GM12878 (cell line): ENCODE measurements at regions not wholly inside any gene's neighbourhood (a gene's known extent, or its start where the extent isn't known, plus 50 kb on each side); places are given as distances from the start of the nearest gene placed in this dataset.

Experiments
- ATAC-seq: fragments of 200-7000 bp; cut with Tn5 transposase; 3 replicates; pipeline ENCODE4 v1.9.1; 2020; ENCODE audit warnings: mild to moderate bottlenecking, moderate library complexity
- BruUV-seq: library from RNA; stranded (reverse); fragments of 400-500 nt; replicated peaks from 2 replicates; lab custom pipeline; 2021; lab: Mats Ljungman, UMichigan
- CTCF ChIA-PET: fragments of 300-600 bp; sonication (Branson Sonifier 250); formaldehyde crosslinking; extraction: SDS; loops from one replicate; lab custom pipeline; 2021; ENCODE audit warnings: inconsistent platforms; lab: Yijun Ruan, JAX
- POLR2A ChIA-PET: fragments of 350-600 bp; formaldehyde crosslinking; extraction: SDS; loops from one replicate; lab custom pipeline; 2021; ENCODE audit warnings: inconsistent platforms; lab: Charles Lee
- RAD21 ChIA-PET: fragments of 300-600 bp; sonication (Branson Sonifier 250); formaldehyde crosslinking; loops from one replicate; lab custom pipeline; 2023; ENCODE audit warnings: antibody characterized with exemption; ENCODE audit not compliant: unreplicated experiment; lab: Charles Lee
- SMC1A ChIA-PET: fragments of 300-600 bp; sonication (Branson Sonifier 250); formaldehyde crosslinking; loops from one replicate; lab custom pipeline; 2023; ENCODE audit not compliant: unreplicated experiment, uncharacterized antibody; lab: Charles Lee
- DNase-seq: peaks from one replicate; pipeline ENCODE4 v3.0.0-alpha.2; 2011; ENCODE audit warnings: low read depth, low spot score
- FAIRE-seq: peaks from 3 replicates; lab custom pipeline; 2011; peaks lifted over from hg19 to GRCh38; lab: Jason Lieb, UNC
- H2AFZ ChIP-seq: 2 replicates; pipeline ENCODE4 v1.6.0; 2011; ENCODE audit warnings: low read depth, low read length, control low read depth; ENCODE audit not compliant: control insufficient read depth
- H3K27ac ChIP-seq: 2 replicates; pipeline ENCODE4 v1.5.1; 2011; ENCODE audit warnings: control low read depth; ENCODE audit not compliant: control insufficient read depth, insufficient read depth
- H3K27me3 ChIP-seq, 2 experiments: replicated peaks in 1 of 2; 2 replicates each; pipeline versions ENCODE4 v1.6.0 to v1.6.1; 2011; ENCODE audit warnings: low read length in 1 of 2; ENCODE audit not compliant: control insufficient read depth in 2 of 2, insufficient read depth in 2 of 2
- H3K36me3 ChIP-seq, 2 experiments: 2 replicates each; pipeline ENCODE4 v1.5.1; 2011; ENCODE audit warnings: low read length in 1 of 2; ENCODE audit not compliant: control insufficient read depth in 2 of 2, insufficient read depth in 2 of 2
- H3K4me1 ChIP-seq: 2 replicates; pipeline ENCODE4 v1.6.1; 2011; ENCODE audit warnings: mild to moderate bottlenecking, low read length, moderate library complexity, mixed read lengths; ENCODE audit not compliant: control insufficient read depth, insufficient read depth
- H3K4me2 ChIP-seq: 2 replicates; pipeline ENCODE4 v1.6.0; 2011; ENCODE audit warnings: control low read depth; ENCODE audit not compliant: control insufficient read depth, insufficient read depth
- H3K4me3 ChIP-seq: fragments of 200-600 bp; sonication (generic); 2 replicates; pipeline ENCODE4 v1.5.1; 2016
- H3K79me2 ChIP-seq: 2 replicates; pipeline ENCODE4 v1.6.0; 2011; ENCODE audit warnings: low read length; ENCODE audit not compliant: control insufficient read depth, insufficient read depth
- H3K9ac ChIP-seq: 2 replicates; pipeline ENCODE4 v1.8.0; 2011; ENCODE audit warnings: low read length, control low read depth, mixed read lengths; ENCODE audit not compliant: control insufficient read depth, insufficient read depth
- H3K9me3 ChIP-seq: replicated peaks from 3 replicates; pipeline ENCODE4 v1.5.1; 2011; ENCODE audit warnings: mild to moderate bottlenecking, low read length; ENCODE audit not compliant: control insufficient read depth, insufficient read depth
- H4K20me1 ChIP-seq: 2 replicates; pipeline ENCODE4 v1.6.0; 2011; ENCODE audit not compliant: control insufficient read depth, insufficient read depth
- ATF2 ChIP-seq: IDR thresholded peaks from 2 replicates; pipeline ENCODE4 v1.6.1; 2012; ENCODE audit warnings: low read length, inconsistent platforms
- CTCF ChIP-seq, 3 experiments: IDR thresholded peaks in 2 of 3; conservative IDR thresholded peaks in 1 of 3; 2 replicates each; pipeline ENCODE4 v1.5.1; 2011; ENCODE audit warnings: low read depth in 3 of 3, low read length in 3 of 3, mild to moderate bottlenecking in 3 of 3, control low read depth in 2 of 3, moderate library complexity in 2 of 3, inconsistent platforms in 1 of 3, mixed read lengths in 1 of 3; ENCODE audit not compliant: control insufficient read depth in 2 of 3, insufficient read depth in 1 of 3; ENCODE audit errors: extremely low read depth in 1 of 3
- EGR1 ChIP-seq, 2 experiments: IDR thresholded peaks; 1 replicate in 1 of 2; 2 replicates in 1 of 2; pipeline ENCODE4 v1.6.1; 2011 to 2012; ENCODE audit warnings: low read depth in 2 of 2, low read length in 2 of 2, borderline replicate concordance in 1 of 2, mild to moderate bottlenecking in 1 of 2, moderate library complexity in 1 of 2
- IRF4 ChIP-seq: IDR thresholded peaks from 2 replicates; pipeline ENCODE4 v1.6.1; 2011; ENCODE audit warnings: low read depth, low read length
- JUNB ChIP-seq: IDR thresholded peaks from 2 replicates; pipeline ENCODE4 v1.6.1; 2016; ENCODE audit warnings: antibody characterized with exemption, mild to moderate bottlenecking
- LARP7 ChIP-seq: fragments of 450-650 bp; IDR thresholded peaks from 2 replicates; pipeline ENCODE4 v1.6.1; 2017; ENCODE audit warnings: mild to moderate bottlenecking
- RUNX3 ChIP-seq: IDR thresholded peaks from 2 replicates; pipeline ENCODE4 v1.6.1; 2012; ENCODE audit warnings: low read length, inconsistent platforms
- SIX5 ChIP-seq: IDR thresholded peaks from 2 replicates; pipeline ENCODE4 v1.6.1; 2011; ENCODE audit warnings: mild to moderate bottlenecking, low read depth, low read length, moderate library complexity; ENCODE audit not compliant: severe bottlenecking
- TAF1 ChIP-seq: IDR thresholded peaks from 2 replicates; pipeline ENCODE4 v1.6.1; 2011; ENCODE audit warnings: mild to moderate bottlenecking, low read depth, low read length, borderline replicate concordance
- in situ Hi-C: fragments of 300-500 bp; cut with MboI; formaldehyde crosslinking; loops from 9 replicates; pipeline ENCODE4 v1.14.3; 2018; ENCODE audit warnings: mixed read lengths
- intact Hi-C: fragments of 100-400 bp; cut with micrococcal nuclease; formaldehyde crosslinking; loops from one replicate; pipeline ENCODE4 v1.14.2; 2022; ENCODE audit not compliant: unreplicated experiment
- TF ChIP-seq, protein P1 (sequence below): fragments of 450-650 bp; IDR thresholded peaks from 2 replicates; pipeline ENCODE4 v1.6.1; 2018; ENCODE audit warnings: mild to moderate bottlenecking, low read depth, moderate library complexity; ENCODE audit not compliant: partially characterized antibody

DNA sequence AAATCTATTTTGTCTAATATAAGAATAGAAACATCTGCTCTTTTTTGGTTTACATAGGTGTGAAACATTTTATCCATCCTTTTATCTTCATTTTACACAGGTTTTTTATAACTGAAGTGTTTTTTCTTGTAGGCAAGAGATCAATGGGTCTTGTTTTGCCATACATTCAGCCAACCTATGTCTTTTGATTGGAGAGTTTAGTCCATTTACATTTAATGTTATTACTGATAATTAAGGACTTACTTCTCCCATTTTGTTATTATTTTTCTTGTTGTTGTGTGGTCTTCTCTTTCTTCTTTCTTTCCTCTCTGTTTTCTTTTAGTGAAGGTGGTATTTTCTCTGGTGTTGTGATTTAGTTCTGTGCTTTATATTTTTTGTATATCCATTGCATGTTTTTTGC, 785.3 kb downstream of the ARAP2 start:
- FAIRE-seq (peak; percentile 56), DNase-seq (no peak), ATAC-seq (no peak)
- ChIA-PET POLR2A (no interaction called here), CTCF (no interaction called here), SMC1A (no interaction called here), RAD21 (no interaction called here)
- H3K9ac ChIP-seq: no peak overlapping the region
- H3K9me3 ChIP-seq: no peaks in the 10 kb centered on the region
- no peaks in the 10 kb centered on the region for H3K79me2 ChIP-seq
- no peaks in the 10 kb centered on the region for H3K36me3 ChIP-seq
- no peaks in the 10 kb centered on the region for H4K20me1 ChIP-seq
- in situ Hi-C loops (no loop called here), intact Hi-C loops (no loop called here)
- no peak overlapping the region for H3K4me3 ChIP-seq
- BruUV-seq: no TSS peak
- no peaks in the 10 kb centered on the region for H3K27me3 ChIP-seq
- no peaks in the 10 kb centered on the region for H3K4me1 ChIP-seq
- H2AFZ ChIP-seq: no peak overlapping the region
- H3K4me2 ChIP-seq: no peak overlapping the region
- TF ChIP-seq LARP7 (no peak), CTCF (IDR thresholded peaks at IDR 0.05 in 2 of 3, conservative IDR thresholded peaks at IDR 0.05 in 1 of 3; ENCODE audit: control insufficient read depth in 2 of 3, extremely low read depth in 1 of 3, insufficient read depth in 1 of 3, low read depth in 3 of 3, low read length in 3 of 3) (no peak), EGR1 (IDR thresholded peaks at IDR 0.05; ENCODE audit: borderline replicate concordance in 1 of 2, low read depth in 2 of 2, low read length in 2 of 2) (no peak), TAF1 (no peak), ATF2 (no peak), IRF4 (no peak), JUNB (no peak), RUNX3 (no peak), SIX5 (no peak)
- TF ChIP-seq, protein P1, sequence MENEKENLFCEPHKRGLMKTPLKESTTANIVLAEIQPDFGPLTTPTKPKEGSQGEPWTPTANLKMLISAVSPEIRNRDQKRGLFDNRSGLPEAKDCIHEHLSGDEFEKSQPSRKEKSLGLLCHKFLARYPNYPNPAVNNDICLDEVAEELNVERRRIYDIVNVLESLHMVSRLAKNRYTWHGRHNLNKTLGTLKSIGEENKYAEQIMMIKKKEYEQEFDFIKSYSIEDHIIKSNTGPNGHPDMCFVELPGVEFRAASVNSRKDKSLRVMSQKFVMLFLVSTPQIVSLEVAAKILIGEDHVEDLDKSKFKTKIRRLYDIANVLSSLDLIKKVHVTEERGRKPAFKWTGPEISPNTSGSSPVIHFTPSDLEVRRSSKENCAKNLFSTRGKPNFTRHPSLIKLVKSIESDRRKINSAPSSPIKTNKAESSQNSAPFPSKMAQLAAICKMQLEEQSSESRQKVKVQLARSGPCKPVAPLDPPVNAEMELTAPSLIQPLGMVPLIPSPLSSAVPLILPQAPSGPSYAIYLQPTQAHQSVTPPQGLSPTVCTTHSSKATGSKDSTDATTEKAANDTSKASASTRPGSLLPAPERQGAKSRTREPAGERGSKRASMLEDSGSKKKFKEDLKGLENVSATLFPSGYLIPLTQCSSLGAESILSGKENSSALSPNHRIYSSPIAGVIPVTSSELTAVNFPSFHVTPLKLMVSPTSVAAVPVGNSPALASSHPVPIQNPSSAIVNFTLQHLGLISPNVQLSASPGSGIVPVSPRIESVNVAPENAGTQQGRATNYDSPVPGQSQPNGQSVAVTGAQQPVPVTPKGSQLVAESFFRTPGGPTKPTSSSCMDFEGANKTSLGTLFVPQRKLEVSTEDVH: no peak
- no peak overlapping the region for H3K27ac ChIP-seq
